SU-DHL-6 (cell line): ENCODE measurements at regions not wholly inside any gene's neighbourhood (a gene's known extent, or its start where the extent isn't known, plus 50 kb on each side); places are given as distances from the start of the nearest gene placed in this dataset.
"Not testable (repeated sequence)": the region's sequence is repeated elsewhere in the genome, so short reads cannot be mapped to it uniquely, and the experiment has no call there.

ENCODE experiments used
- EZH2phosphoT487 ChIP-seq: fragments of 200-600 bp; sonication (generic), shearing (Covaris generic); conservative IDR thresholded peaks from 2 replicates; pipeline ENCODE4 v1.6.1; 2018; ENCODE audit warnings: mild to moderate bottlenecking, antibody characterized with exemption, low read length, moderate library complexity, mixed read lengths
- TF ChIP-seq, protein P1 (sequence below): fragments of 200-600 bp; sonication (generic); IDR thresholded peaks from one replicate; pipeline ENCODE4 v1.5.1; 2017; ENCODE audit warnings: antibody characterized with exemption, mild to moderate bottlenecking, low read length, moderate library complexity; ENCODE audit not compliant: insufficient read depth, poor library complexity, severe bottlenecking

DNA sequence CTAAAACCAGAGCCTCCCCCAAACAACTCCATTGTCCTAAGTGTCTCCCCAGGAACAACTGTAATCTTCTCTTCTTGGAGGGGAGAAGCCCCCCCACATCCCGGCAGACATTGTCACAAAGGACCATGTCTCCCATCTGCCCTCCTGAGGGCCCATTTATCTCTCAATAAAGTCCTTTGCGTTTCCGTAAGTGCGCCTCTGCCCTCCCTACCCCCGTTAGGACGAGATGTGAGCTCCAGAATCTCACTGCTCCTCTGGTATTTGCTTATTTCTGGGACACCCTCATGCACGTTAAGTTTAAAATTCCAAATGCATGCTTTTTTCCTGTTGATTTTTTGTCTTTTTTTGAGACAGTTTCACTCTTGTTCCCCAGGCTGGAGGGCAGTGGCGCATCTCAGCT lies 52.3 kb upstream of the SFSWAP start:
- TF ChIP-seq, protein P1, sequence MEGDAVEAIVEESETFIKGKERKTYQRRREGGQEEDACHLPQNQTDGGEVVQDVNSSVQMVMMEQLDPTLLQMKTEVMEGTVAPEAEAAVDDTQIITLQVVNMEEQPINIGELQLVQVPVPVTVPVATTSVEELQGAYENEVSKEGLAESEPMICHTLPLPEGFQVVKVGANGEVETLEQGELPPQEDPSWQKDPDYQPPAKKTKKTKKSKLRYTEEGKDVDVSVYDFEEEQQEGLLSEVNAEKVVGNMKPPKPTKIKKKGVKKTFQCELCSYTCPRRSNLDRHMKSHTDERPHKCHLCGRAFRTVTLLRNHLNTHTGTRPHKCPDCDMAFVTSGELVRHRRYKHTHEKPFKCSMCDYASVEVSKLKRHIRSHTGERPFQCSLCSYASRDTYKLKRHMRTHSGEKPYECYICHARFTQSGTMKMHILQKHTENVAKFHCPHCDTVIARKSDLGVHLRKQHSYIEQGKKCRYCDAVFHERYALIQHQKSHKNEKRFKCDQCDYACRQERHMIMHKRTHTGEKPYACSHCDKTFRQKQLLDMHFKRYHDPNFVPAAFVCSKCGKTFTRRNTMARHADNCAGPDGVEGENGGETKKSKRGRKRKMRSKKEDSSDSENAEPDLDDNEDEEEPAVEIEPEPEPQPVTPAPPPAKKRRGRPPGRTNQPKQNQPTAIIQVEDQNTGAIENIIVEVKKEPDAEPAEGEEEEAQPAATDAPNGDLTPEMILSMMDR, result not testable (repeated sequence)
- not testable (repeated sequence) for TF ChIP-seq EZH2phosphoT487
